ENCODE measurements at regions not wholly inside any gene's neighbourhood (a gene's known extent, or its start where the extent isn't known, plus 50 kb on each side); places are given as distances from the start of the nearest gene placed in this dataset.

DNA sequence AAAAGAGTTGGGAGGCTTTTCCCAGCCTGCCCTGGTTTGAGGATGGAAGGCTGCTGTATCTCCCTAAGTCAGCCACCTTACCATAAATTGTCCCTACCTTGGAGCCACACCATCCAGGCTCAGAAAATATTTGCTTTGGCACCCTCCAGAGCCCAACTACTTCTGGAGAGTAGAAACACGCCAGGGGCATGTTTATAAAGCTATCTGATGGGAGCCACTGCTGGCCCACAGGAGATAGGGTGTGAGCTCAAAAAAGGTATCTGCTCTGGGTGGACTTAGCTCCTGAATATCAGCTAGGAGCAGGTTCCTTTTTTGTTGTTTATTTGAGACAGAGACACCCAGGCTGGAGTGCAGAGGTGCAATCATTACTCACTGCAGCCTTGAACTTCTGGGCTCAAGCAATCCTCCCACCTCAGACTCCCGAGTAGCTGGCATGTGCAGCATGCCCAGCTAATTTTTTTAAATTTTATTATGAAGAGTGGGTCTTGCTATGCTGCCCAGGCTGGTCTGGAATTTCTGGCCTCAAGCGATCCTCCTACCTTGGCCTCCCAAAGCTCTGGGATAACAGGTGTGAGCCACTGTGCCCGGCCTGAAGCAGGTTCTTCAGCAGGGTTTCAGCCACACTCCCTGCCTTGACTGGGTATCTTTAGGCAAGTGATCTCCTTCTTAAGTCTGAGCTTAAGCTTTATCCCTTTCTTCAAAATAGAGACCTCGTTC lies 147.1 kb downstream of the SALL1 start:
- TF ChIP-seq CTCF (IDR thresholded peaks at IDR 0.05) (no peak), POLR2A (IDR thresholded peaks at IDR 0.05) (no peak)

All from adrenal gland (tissue), 5 donors.